A549 (cell line): ENCODE measurements at regions not wholly inside any gene's neighbourhood (a gene's known extent, or its start where the extent isn't known, plus 50 kb on each side); places are given as distances from the start of the nearest gene placed in this dataset.

Experiments used
- ATAC-seq, 2 experiments: fragments of 200-7000 bp in 1 of 2; fragments of >200 bp in 1 of 2; cut with Nextera tagmentation in 1 of 2; cut with Tn5 transposase in 1 of 2; 3 replicates each; pipeline versions ENCODE4 v1.8.0 to v1.9.1; 2018 to 2020; ENCODE audit warnings: mild to moderate bottlenecking in 1 of 2, moderate library complexity in 1 of 2
- CTCF ChIA-PET: fragments of 300-600 bp; sonication (Branson Sonifier 250); formaldehyde crosslinking; extraction: SDS; loops from one replicate; lab custom pipeline; 2021; ENCODE audit warnings: antibody characterized with exemption, inconsistent platforms; lab: Yijun Ruan, JAX
- POLR2A ChIA-PET: fragments of 350-600 bp; formaldehyde crosslinking; extraction: SDS; loops from one replicate; lab custom pipeline; 2021; ENCODE audit warnings: antibody characterized with exemption, inconsistent platforms; lab: Yijun Ruan, JAX
- DNase-seq, 2 experiments: peaks; one replicate each; pipeline versions ENCODE4 v3.0.0 to v3.0.0-alpha.2; 2011 to 2016; ENCODE audit warnings: low read depth in 1 of 2, low spot score in 1 of 2
- FAIRE-seq: peaks from 2 replicates; lab custom pipeline; 2011; peaks lifted over from hg19 to GRCh38; lab: Jason Lieb, UNC
- H3K27ac ChIP-seq, 2 experiments: fragments of >200 bp; sonication (Bioruptor Twin); formaldehyde crosslinking; 3 replicates each; pipeline ENCODE4 v1.5.1; 2016 to 2017
- H3K4me1 ChIP-seq: fragments of >200 bp; sonication (Bioruptor Twin); formaldehyde crosslinking; 3 replicates; pipeline ENCODE4 v1.6.1; 2016
- H3K4me2 ChIP-seq: fragments of >200 bp; sonication (Bioruptor Twin); formaldehyde crosslinking; 3 replicates; pipeline ENCODE4 v1.6.1; 2016
- H3K4me3 ChIP-seq: fragments of >200 bp; sonication (Bioruptor Twin); formaldehyde crosslinking; 3 replicates; pipeline ENCODE4 v1.5.1; 2016
- H3K9me3 ChIP-seq: fragments of >200 bp; sonication (Bioruptor Twin); formaldehyde crosslinking; 3 replicates; pipeline ENCODE4 v1.6.1; 2016
- BHLHE40 ChIP-seq: IDR thresholded peaks from 2 replicates; pipeline ENCODE4 v1.6.1; 2012; ENCODE audit warnings: low read depth, low read length, inconsistent platforms
- CHD2 ChIP-seq: fragments of 150-350 bp; IDR thresholded peaks from 2 replicates; pipeline ENCODE4 v1.6.1; 2014; ENCODE audit warnings: low read length; ENCODE audit not compliant: partially characterized antibody
- CHD4 ChIP-seq: fragments of 200-600 bp; sonication (generic); IDR thresholded peaks from 2 replicates; pipeline ENCODE4 v1.6.1; 2016; ENCODE audit warnings: antibody characterized with exemption, mild to moderate bottlenecking, borderline replicate concordance
- CTCF ChIP-seq: fragments of >200 bp; sonication (Bioruptor Twin); formaldehyde crosslinking; IDR thresholded peaks from 3 replicates; pipeline ENCODE4 v1.5.1; 2016
- EHF ChIP-seq: fragments of 250-450 bp; sonication (Bioruptor Pico); IDR thresholded peaks from 2 replicates; pipeline ENCODE4 v1.5.0; 2020; ENCODE audit warnings: mild to moderate bottlenecking
- EHMT2 ChIP-seq: fragments of 200-600 bp; sonication (generic); IDR thresholded peaks from 2 replicates; pipeline ENCODE4 v1.6.1; 2016; ENCODE audit warnings: antibody characterized with exemption, low read depth, mild to moderate bottlenecking, moderate library complexity
- EP300 ChIP-seq, 2 experiments: fragments of >200 bp; sonication (Bioruptor Twin); formaldehyde crosslinking; IDR thresholded peaks; 2 replicates in 1 of 2; 3 replicates in 1 of 2; pipeline ENCODE4 v1.6.1; 2016 to 2017
- FOSL2 ChIP-seq, 2 experiments: fragments of 450-650 bp in 1 of 2; fragments of >200 bp in 1 of 2; sonication (Bioruptor Twin) in 1 of 2; formaldehyde crosslinking; IDR thresholded peaks; 2 replicates each; pipeline versions ENCODE4 v1.5.0 to v1.6.1; 2016 to 2020; ENCODE audit warnings: mild to moderate bottlenecking in 1 of 2, moderate library complexity in 1 of 2
- FOXS1 ChIP-seq: fragments of 250-450 bp; sonication (Bioruptor Pico); IDR thresholded peaks from 2 replicates; pipeline ENCODE4 v1.5.0; 2020; ENCODE audit warnings: mild to moderate bottlenecking, moderate library complexity
- HES2 ChIP-seq: fragments of >200 bp; sonication (Bioruptor Twin); formaldehyde crosslinking; IDR thresholded peaks from 2 replicates; pipeline ENCODE4 v1.6.1; 2016
- HMGXB4 ChIP-seq: fragments of 250-450 bp; sonication (Bioruptor Pico); IDR thresholded peaks from 2 replicates; pipeline ENCODE4 v1.5.0; 2021; ENCODE audit warnings: mild to moderate bottlenecking, moderate library complexity, borderline replicate concordance
- HOXB13 ChIP-seq: fragments of 250-450 bp; sonication (Bioruptor Pico); IDR thresholded peaks from 2 replicates; pipeline ENCODE4 v1.5.0; 2020; ENCODE audit warnings: low read depth, mild to moderate bottlenecking, moderate library complexity
- HOXB5 ChIP-seq: fragments of 250-450 bp; sonication (Bioruptor Pico); IDR thresholded peaks from 2 replicates; pipeline ENCODE4 v1.5.0; 2020; ENCODE audit warnings: mild to moderate bottlenecking, moderate library complexity
- MAFK ChIP-seq: fragments of 450-650 bp; IDR thresholded peaks from 2 replicates; pipeline ENCODE4 v1.6.1; 2014; ENCODE audit not compliant: partially characterized antibody
- NFE2L2 ChIP-seq: fragments of 150-350 bp; conservative IDR thresholded peaks from 2 replicates; pipeline ENCODE4 v1.6.1; 2014; ENCODE audit warnings: low read length
- NPAS2 ChIP-seq: fragments of 250-450 bp; sonication (Bioruptor Pico); IDR thresholded peaks from 2 replicates; pipeline ENCODE4 v1.8.0; 2022; ENCODE audit warnings: mild to moderate bottlenecking, moderate library complexity, borderline replicate concordance
- PBX3 ChIP-seq: IDR thresholded peaks from 2 replicates; pipeline ENCODE4 v1.6.1; 2012
- PHF8 ChIP-seq: fragments of 200-600 bp; sonication (generic); IDR thresholded peaks from 2 replicates; pipeline ENCODE4 v1.6.1; 2016; ENCODE audit warnings: low read depth, mild to moderate bottlenecking, antibody characterized with exemption, moderate library complexity, borderline replicate concordance
- REST ChIP-seq: fragments of 200-600 bp; sonication (generic); IDR thresholded peaks from 2 replicates; pipeline ENCODE4 v1.6.1; 2016; ENCODE audit warnings: antibody characterized with exemption, mild to moderate bottlenecking, moderate library complexity
- SMC3 ChIP-seq: fragments of >200 bp; sonication (Bioruptor Twin); formaldehyde crosslinking; IDR thresholded peaks from 3 replicates; pipeline ENCODE4 v1.6.1; 2018; ENCODE audit warnings: inconsistent platforms
- SREBF2 ChIP-seq: fragments of 450-650 bp; IDR thresholded peaks from 2 replicates; pipeline ENCODE4 v1.6.1; 2014; ENCODE audit warnings: mild to moderate bottlenecking, moderate library complexity
- TP53 ChIP-seq: fragments of 250-450 bp; sonication (Bioruptor Pico); IDR thresholded peaks from 2 replicates; pipeline ENCODE4 v1.5.0; 2021; ENCODE audit warnings: mild to moderate bottlenecking, moderate library complexity
- WGBS: methylation state at CpG from one replicate; pipeline ENCODE4 v1.1.6; 2017; ENCODE audit errors: missing lambda C conversion rate; 5-methylcytosine and 5-hydroxymethylcytosine counted together

- FAIRE-seq, result no peak
Observed at GRCh38 chr2:224109751-224110150, 70.7 kb upstream of the SERPINE2 start.

GRCh38 chr2:224106794-224107193 is 67.7 kb upstream of the SERPINE2 start:
- WGBS, result 90% methylated on average over 2 of the region's 2 CpGs
- ChIA-PET CTCF (no interaction called here), POLR2A (no interaction called here)
- no peak for TF ChIP-seq TP53
- no peak for TF ChIP-seq HOXB13 (CRISPR knock-in tag)
- no peak for TF ChIP-seq EP300 (IDR thresholded peaks at IDR 0.05)
- TF ChIP-seq SMC3, result no peak
- TF ChIP-seq NPAS2 (CRISPR knock-in tag), result no peak
- TF ChIP-seq NFE2L2, result no peak
- TF ChIP-seq PHF8, result no peak
- no peak for TF ChIP-seq FOXS1
- no peak for TF ChIP-seq CTCF
- TF ChIP-seq SREBF2, result no peak
- no peak for TF ChIP-seq FOSL2 (IDR thresholded peaks at IDR 0.05)
- no peak for TF ChIP-seq FOSL2 (CRISPR knock-in tag; IDR thresholded peaks at IDR 0.05)
- TF ChIP-seq HOXB5 (CRISPR knock-in tag), result no peak
- TF ChIP-seq HES2, result no peak
- TF ChIP-seq MAFK, result no peak

More at GRCh38 chr2:224109751-224110150, 70.7 kb upstream of the SERPINE2 start:
- TF ChIP-seq EHMT2, result no peak
- TF ChIP-seq EHF (CRISPR knock-in tag), result no peak
- TF ChIP-seq PBX3, result no peak
- no peak for TF ChIP-seq CHD2
- TF ChIP-seq HMGXB4 (CRISPR knock-in tag), result no peak
- TF ChIP-seq BHLHE40, result no peak
- TF ChIP-seq REST, result no peak
- no peak for TF ChIP-seq CHD4
- Histone ChIP-seq H3K27ac (no peak overlapping the region), H3K4me2 (no peak overlapping the region), H3K9me3 (0 out of 3 replicates have a peak, but pooled peaks cover 3% of the 10 kb centered on the region), H3K4me1 (0 out of 3 replicates have a peak, but pooled peaks cover 2% of the 10 kb centered on the region), H3K4me3 (no peak overlapping the region)
- no peak for DNase-seq
- ChIA-PET POLR2A (no interaction called here), CTCF (interaction anchor here (0.7 kb wide), 1 partner anchor 172 kb away, joined by 3 read pairs; no protein-coding TSS in a partner anchor)
- no peak for ATAC-seq
- 73% methylated on average over 6 of the region's 6 CpGs for WGBS

More at GRCh38 chr2:224106794-224107193, 67.7 kb upstream of the SERPINE2 start:
- no peak for DNase-seq
- no peak overlapping the region for H3K27ac ChIP-seq
- ATAC-seq, result no peak
- no peak overlapping the region for H3K4me3 ChIP-seq
- H3K4me1 ChIP-seq, result peaks cover 17% of the 10 kb centered on the region
- FAIRE-seq, result no peak
- no peaks in the 10 kb centered on the region for H3K9me3 ChIP-seq
- no peak overlapping the region for H3K4me2 ChIP-seq
